HG02588 (cell line): ENCODE measurements at regions not wholly inside any gene's neighbourhood (a gene's known extent, or its start where the extent isn't known, plus 50 kb on each side); places are given as distances from the start of the nearest gene placed in this dataset.

ENCODE experiments used
- ATAC-seq: cut with Tn5 transposase; IDR thresholded peaks from one replicate; pipeline ENCODE4 v1.9.1; 2021; ENCODE audit warnings: mild to moderate bottlenecking, moderate library complexity; ENCODE audit not compliant: unreplicated experiment

DNA sequence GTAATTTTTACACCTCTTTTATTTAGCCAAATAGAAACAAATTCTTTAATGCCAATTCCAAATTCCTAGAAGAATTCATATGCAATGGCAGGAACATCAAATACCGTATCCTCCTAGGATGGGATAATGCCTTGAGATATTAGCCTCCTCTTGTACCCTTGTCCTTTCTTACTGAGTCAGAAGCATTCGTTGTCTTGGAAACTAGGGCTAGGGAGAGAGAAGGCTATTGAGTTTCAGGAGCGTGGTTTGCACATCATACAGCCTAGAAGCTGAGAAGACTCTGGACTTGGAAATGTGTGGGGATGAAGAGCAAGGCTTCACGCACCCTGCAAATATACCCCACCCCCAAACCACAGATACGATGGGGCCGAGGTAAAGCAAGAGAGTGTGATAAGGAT, 300.7 kb downstream of the SP3 start:
- ATAC-seq, result no peak

DNA sequence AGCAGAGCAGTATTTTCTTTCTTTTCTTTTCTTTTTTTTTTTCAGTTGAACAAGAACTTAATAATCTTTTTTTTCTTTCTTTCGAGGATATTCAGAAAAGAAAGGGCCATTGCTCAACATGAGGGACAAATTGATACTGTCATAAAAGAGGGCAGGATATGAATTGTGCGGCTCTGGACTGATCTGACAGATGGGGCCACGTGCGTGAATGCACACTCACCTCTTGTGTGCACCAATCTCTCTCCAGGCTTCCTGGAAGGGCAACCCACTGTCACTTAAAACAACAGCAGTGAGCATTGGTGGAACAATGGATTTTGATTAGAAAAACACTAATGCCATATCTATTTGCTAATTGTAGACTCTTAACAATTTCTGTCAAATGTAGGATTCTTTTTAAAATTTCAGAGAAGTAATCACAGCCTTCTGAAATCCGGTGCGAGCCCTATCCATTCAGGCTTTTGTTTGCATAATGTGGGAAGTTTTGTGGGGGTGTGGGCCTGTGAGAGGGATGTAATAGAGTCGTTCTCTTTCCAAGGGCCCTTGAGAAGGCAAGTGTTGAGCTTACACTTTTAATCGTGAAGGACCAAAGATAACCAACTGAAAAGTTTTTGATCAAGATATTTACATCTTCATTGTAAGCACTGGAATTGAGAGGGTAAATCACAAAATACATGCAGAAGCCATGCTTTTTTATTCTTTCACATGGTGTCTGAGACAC, 298.8 kb downstream of the SP3 start:
- ATAC-seq, result no peak

DNA sequence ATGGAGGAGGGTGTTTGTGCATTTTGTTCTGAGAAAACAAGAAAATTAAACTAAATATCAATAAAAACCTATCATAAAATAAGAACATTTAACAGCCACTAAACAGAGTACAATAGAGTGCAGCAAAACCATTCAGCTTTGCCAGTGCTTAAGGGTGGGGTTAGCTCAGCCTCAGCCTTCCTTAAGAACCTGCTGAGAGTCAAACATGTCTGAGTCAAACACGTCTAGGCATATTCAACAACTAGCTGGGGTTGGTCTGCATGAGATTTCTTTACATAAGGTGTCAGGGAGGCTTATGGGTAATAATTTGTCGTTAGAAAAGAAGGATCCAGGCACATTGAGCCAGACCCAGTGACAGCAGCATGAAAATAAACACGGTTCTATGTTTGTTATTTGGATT, 298.2 kb downstream of the SP3 start:
- ATAC-seq, result no peak

DNA sequence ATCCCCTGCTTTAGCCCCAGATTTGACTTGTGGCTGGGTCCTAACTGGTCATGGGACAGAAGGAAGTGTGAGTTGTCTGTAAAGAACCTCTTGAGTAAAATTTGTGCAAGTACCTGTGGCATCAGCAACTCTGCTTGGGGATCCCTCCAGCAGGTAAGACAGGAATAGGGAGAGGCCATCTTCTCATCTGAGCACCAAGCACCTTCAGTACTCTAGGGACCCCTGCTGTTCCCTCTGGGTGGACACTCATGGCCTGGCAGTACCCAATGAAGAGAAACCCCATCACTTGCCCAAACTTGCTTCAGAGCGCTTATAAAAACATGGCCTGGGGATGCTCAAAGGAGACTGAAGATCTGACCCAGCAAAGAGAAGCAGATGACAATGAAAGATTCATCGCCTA, 297.8 kb downstream of the SP3 start:
- no peak for ATAC-seq

DNA sequence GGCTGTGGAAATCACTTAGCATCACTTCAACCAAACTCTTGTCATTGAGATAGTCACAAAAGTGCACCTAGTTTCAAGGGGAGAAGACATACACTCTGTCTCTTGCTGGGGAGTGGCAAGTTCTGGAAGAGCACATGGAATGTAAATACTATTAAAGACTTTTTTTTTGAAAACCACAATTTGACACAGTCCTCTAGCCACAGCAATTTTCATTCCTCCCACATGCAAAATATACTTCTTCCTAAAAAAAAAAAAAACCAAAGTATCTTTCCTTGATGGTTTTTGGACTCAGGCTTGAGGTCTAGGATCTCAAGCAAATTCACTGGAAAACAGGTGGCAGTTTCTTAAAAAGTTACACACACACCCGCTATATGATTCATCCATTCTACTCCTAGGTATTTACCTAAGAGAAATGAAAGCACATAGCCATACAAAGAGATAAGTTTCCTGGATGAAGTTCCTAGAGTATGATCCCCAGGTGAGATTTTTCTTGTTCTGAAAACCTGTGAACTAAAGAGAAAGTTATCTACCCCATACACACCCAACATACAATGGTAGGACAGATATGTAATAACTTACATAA, 295.8 kb downstream of the SP3 start:
- no peak for ATAC-seq

DNA sequence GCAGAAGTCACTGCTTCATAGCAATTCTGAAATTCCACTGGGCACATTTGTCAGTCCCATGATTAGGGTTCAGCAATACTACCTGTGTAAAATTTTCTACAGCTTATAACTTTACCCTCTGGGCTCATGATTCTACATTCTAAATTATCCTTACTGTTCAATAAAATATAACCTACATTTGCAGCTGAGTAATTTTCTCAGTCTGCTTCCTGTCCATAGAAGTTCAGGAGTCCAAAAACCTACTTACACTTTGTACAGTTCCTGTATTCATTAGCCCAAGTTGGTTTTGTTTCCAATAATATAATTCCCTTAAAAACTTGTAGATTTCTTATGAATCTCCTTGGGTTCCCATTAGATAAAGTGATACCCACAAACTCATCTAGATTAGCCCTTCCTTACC, 295.3 kb downstream of the SP3 start:
- ATAC-seq, result no peak

DNA sequence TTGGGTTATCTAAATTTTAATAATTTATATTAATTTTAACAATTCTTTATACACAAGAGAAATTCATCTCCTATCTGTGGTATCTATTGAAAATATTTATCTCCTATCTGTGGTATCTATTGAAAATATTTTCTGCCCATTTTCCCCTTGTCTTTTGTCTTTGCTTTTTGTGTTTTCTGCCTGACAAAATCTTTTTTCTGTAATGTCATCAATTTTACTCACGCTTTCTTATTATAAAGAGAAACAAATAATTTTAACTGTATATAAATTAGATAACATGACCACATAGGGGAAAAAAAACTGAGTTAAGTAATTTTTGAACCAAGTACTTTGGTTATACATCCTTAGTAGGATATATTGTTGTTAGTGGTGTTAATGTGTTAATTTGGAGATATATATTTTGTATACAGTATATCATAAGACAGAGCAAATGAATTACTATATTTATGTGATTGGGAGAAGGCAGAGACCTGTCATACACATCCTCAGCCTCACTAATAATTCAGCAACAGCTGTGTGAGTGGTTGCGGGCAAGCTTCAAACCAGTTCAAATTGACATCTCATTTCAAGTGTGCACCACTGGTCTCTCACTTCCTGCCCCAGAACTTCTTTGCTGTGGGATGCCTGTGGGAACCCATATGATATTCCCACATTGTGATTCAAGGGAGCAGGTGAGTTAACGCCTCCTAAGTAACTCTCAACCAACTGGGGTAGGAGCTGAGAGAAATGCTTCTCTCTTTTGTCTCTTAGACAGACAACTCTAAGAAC, 292.4 kb downstream of the SP3 start:
- ATAC-seq, result no peak

DNA sequence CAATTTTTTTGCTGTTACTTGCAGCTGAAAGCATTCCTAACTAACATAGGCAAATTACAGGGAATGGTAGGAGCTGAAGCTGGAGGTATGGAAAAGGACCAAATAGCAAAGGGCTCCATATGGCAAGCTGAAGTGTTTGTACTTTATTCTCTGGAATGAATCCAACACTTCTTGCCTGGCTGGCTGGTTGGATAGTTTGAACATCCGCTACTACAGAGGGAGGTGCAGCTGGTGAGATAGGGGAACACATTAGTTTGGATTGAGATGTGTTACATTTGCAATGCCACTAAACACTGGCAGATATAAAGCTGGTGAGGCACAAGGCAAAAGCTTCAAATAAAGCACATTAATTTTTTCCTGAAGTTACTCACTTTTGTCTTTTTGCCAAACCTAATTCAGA, 291.5 kb downstream of the SP3 start:
- ATAC-seq, result no peak

DNA sequence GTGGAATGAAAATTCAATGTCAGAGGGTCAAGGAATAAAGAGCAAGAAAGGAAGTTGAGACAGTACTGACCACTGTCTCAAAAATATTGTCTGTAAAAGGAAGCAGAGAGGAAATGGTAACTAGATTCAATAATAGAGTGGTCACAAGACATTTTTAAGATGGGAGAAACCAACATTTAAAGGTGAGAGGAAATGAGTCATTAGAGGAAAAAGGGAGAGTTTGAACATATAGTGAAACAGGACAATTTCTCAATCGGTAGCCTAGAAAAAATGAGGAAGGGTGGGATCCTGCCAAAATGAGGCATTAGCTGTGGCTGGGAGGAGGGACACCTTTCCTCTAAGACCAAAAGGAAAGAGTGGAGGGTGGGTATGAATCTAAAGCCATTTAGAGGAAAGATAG, 288.5 kb downstream of the SP3 start:
- ATAC-seq, result no peak

DNA sequence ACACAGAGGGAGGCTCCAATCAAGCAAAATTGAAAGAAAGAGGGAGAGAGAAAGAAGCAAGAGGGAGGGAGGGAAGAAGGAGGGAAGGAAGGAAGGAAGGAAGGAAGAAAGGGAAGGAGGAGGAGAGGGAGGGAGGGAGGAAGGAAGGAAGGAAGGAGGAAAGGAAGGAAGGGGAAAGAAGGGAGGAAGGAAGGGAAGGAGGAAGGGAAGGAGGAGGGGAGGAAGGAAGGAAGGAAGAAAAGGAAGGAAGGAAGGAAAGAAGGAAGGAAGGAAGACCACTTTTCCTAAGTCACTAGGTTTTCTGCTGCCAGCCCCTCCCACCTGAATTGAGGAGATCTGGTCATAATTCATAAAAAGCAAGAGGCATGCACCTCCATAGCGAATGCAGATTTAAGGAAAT, 287.0 kb downstream of the SP3 start:
- ATAC-seq, result no peak

DNA sequence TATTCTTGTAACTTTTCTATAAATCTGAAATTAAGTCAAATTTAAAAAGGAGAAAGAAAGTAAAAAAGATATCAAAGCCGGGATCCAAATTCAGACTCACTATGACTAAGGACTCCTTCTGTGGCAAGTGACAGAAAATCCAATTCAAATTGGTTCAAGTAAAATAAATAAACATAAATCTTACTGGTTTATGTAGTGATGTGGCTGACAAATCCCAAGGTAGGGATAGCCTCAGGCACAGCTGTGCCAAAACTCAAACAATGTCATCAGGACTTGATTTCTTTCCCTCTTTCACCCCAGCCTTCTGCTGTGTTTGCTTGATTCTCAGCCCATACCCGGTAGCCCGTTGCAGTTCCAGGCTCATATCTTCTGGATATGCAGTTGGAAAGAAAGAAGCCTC, 284.6 kb downstream of the SP3 start:
- no peak for ATAC-seq

DNA sequence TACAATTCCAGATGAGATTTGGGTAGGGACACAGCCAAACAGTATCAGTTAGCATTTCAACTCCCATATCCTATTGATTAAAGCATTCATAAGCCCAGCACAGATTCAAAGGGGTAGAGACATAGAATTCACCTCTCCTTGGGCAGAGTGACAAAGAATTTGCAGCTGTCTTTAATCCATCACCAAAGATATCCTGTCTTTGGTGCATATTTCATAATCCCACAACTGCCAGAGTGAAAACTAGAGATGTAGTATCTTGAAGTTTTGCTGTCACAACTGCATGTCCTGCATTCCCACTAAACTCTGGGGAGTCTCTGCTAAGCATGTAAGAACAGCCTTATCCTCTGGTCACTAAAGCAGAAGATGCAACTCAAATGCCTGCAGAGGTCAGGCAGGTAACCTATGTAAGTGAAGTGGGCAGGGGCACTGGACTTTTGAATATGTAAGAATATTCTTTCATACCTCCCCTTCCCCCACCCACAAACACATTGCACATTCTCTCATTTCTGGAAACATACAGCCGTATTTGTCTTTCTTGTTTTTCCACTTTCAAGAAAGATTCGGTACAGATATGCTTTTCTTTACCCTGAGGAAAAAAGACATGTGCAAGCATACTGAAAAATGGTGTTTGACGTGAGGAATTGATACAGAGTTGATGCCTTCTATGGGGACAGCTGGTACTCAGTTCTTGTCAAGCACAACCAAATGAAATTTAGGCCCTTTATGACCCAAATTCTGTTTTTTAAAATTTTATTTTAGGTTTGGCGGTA, 283.1 kb downstream of the SP3 start:
- no peak for ATAC-seq

DNA sequence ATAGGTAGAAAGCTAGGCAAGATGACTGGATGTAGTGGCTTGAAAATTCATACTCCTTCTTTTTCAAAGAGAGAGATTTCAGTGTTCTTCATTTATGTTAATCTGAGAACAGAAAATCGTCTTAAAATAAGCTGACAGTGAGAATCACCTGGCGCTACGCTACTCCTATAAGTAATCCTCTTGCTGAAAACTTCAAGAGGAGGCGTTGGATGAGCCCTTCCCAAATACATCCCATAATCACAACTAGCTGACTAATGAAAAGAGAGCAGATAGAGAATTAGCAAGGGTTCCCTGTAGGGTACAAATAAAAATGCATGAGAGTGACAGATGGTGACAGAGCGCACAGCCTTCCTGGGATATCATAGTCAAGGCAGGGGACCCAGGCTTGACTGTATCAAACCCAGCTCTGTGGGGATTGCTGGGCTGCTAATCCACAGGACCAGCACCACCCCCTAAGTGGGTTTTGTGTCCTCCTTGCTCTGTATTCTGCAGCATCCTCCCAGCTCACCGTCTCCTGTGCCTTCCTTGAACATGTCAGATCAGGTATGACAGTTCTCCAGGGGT, 280.2 kb downstream of the SP3 start:
- ATAC-seq, result no peak

DNA sequence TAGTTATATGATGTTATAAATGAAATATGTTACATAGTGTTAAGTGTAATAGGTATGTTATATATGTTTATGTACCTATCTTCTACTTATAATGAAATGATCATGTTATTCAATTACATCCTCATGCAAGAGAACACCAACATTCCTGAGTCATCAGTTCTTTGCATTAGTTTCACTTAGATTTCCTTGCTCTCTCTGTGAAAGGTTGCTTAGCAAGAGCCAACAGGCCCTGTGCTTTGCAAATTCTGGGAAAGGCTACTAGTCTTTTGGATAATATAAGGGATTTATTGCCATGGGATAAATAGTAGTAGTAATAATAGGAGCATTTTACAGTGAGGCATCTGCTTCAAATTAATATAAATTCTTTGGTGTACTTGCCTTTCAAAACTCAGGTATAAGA, 274.8 kb downstream of the SP3 start:
- ATAC-seq, result no peak

DNA sequence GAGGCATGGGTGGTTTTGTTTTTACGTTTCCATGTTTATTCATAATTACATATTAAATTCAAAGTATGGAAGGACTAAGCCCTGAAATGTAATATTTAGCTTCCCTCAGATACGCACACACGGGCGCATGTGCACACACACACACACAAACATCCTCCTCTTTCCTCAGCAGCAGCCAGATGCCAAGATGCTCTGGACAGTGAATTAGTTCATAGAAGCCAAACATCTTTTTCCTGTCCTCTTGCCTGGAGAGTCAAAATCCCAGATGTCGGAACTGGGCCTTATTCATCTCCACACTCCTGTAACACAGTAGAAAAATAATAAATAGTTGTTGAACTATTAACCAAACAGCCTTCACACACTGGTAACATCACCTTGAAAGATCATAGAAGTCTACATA, 273.1 kb downstream of the SP3 start:
- no peak for ATAC-seq

DNA sequence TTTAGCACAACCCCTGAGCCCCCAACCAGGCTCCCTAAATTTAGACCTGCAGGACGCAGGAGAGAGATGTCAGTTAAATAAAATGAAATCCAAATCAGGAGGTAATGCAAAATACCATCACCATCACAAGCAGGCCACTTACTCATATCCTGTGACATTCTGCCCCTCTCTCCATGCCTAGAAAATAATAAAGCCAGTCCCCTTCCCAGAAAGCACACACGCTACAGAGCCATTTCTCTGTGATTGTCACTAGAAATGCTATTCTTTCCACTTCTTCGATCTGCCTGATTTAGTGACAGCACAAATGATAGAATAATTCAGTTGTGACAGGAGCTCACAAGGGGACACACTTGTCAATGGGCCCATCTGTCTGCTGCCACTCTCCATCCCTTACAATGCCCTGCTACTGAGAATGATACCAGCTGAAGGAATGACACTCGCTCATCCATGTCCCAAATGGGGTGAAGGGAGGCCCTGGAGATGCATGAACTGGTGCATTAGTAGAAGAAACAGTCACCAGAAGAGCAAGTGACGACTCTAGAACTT, 272.1 kb downstream of the SP3 start:
- ATAC-seq, result no peak

DNA sequence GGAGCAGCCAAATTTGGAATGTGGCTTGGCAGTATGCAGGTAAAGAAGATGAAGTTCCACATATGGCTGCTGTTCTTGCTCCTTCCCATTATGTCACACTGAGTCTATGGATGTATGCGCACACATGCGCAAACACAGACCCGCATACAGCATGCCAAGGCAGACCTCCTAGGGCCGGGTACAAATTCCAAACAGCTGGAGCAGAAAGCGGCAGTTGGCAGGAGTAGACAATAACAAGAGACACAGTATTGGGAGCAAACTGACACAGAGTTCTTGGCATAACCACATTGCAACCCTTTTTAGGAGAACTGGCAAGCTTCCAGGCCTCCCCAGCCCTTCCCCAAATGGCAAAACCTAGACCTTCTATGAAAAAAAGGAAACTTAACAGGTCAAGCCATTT, 268.9 kb downstream of the SP3 start:
- ATAC-seq, result no peak

DNA sequence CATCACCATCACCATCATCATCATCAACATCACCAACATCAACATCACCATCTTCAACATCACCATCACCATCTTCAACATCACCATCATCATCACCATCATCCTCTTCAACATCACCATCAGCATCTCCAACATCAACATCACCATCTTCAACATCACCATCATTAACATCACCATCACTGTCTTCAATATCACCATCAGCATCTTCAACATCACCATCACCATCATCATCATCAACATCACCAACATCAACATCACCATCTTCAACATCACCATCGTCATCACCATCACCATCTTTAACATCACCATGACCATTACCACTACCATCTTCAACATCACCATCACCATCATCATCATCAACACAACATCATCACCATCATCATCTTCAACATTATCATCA, 267.2 kb downstream of the SP3 start:
- no peak for ATAC-seq

DNA sequence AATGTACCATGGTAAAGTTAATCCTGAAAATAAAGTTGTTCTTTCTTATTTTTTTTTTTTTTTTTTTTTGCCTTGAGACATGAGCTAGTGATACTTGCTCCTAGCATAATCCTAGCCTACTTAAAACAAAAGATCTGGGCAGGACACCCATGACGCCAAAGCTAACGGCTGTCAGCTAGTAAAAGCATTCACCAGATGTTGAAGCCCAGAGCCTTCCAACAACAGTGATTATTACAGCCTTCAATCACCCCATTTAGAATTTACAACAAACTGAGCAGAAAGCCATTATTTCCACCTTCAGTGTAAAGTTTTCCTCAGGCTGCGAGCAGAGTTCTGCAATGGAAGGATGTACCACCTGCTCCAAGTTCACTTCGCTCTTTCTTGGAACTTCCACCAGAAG, 259.5 kb downstream of the SP3 start:
- no peak for ATAC-seq

DNA sequence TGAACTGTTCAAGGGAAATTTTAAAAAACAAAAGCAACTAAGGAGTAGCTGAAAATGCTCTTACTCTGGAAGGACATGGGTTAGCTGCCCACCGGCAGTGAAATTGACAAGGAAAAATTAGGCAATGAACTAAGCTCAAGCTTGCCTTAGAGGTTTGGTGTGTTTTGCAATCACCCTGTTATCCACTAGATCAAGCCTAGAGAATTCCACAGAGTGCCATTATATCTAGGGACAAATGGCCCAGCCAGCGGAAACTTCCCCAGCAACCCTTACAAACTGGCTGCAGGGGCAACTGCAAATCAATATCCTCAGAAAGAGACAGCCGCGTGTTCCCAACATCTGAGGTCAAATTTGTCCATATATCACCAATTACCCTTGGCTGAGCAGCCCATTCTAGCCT, 258.2 kb downstream of the SP3 start:
- ATAC-seq, result no peak

DNA sequence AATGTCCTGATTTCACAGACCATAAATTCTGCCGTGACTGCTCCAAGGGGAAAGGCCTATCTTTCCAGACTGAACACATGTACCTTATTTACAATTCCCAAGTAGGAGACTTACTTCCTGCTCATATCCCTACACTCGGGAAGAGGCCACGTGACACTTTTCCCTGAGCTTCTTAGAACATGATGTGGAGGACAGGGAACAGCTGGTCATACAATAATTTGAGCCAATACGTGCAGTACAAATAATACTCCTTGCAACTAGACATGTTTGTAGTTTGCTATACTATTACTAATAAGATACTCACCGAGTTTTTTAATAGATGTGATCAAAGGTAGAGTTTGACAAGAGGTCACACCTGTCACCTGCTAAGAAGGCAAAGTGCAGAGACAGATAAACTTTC, 256.4 kb downstream of the SP3 start:
- ATAC-seq, result no peak
